K562 (cell line): ENCODE measurements at regions not wholly inside any gene's neighbourhood (a gene's known extent, or its start where the extent isn't known, plus 50 kb on each side); places are given as distances from the start of the nearest gene placed in this dataset.

Source experiments
- ATAC-seq: fragments of 200-7000 bp; cut with Tn5 transposase; 3 replicates; pipeline ENCODE4 v1.9.1; 2020; ENCODE audit warnings: moderate library complexity
- BruUV-seq: library from RNA; stranded (reverse); fragments of 400-500 nt; replicated peaks from 2 replicates; lab custom pipeline; 2021; lab: Mats Ljungman, UMichigan
- CTCF ChIA-PET: fragments of 300-600 bp; formaldehyde crosslinking; extraction: SDS; loops from one replicate; lab custom pipeline; 2021; ENCODE audit warnings: low intra/inter-chr PET ratio; lab: Yijun Ruan, JAX
- POLR2A ChIA-PET: fragments of 300-600, 350-650 bp; sonication (Branson Sonifier 250); formaldehyde crosslinking; extraction: SDS; loops from one replicate; lab custom pipeline; 2021; ENCODE audit warnings: antibody characterized with exemption, inconsistent platforms; lab: Yijun Ruan, JAX
- DNase-seq, 4 experiments: peaks; one replicate each; pipeline versions ENCODE4 v3.0.0 to v3.0.0-alpha.2; 2011 to 2018; ENCODE audit warnings: low spot score in 3 of 4, mixed read lengths in 3 of 4; ENCODE audit errors: extremely low read depth in 1 of 4
- FAIRE-seq: peaks from 2 replicates; lab custom pipeline; 2011; peaks lifted over from hg19 to GRCh38; lab: Jason Lieb, UNC
- H2AFZ ChIP-seq: 2 replicates; pipeline ENCODE4 v1.6.0; 2011; ENCODE audit warnings: low read depth, low read length, control low read depth, inconsistent platforms
- H3K27ac ChIP-seq: fragments of 200-600 bp; 3 replicates; pipeline ENCODE4 v1.8.0; 2011; ENCODE audit warnings: low read depth, mild to moderate bottlenecking, control low read depth, inconsistent platforms, low read length, moderate library complexity, mixed read lengths; ENCODE audit errors: extremely low read depth
- H3K27me3 ChIP-seq, 2 experiments: fragments of 300-600 bp in 1 of 2; 2 replicates in 1 of 2; 3 replicates in 1 of 2; pipeline versions ENCODE4 v1.6.0 to v1.8.0; 2011; ENCODE audit warnings: inconsistent platforms in 2 of 2, low read length in 2 of 2, mild to moderate bottlenecking in 1 of 2, mixed read lengths in 1 of 2, moderate library complexity in 1 of 2; ENCODE audit not compliant: control insufficient read depth in 2 of 2, insufficient read depth in 2 of 2
- H3K36me3 ChIP-seq: fragments of 300-600 bp; 3 replicates; pipeline ENCODE4 v1.8.0; 2011; ENCODE audit warnings: mild to moderate bottlenecking, low read length, inconsistent platforms; ENCODE audit not compliant: control insufficient read depth, insufficient read depth
- H3K4me1 ChIP-seq, 2 experiments: fragments of 200-600 bp in 1 of 2; replicated peaks in 1 of 2; 2 replicates in 1 of 2; 3 replicates in 1 of 2; pipeline versions ENCODE4 v1.5.1 to v1.8.0; 2011; ENCODE audit warnings: inconsistent platforms in 2 of 2, low read length in 2 of 2, mild to moderate bottlenecking in 1 of 2, mixed read lengths in 1 of 2, moderate library complexity in 1 of 2; ENCODE audit not compliant: control insufficient read depth in 2 of 2, insufficient read depth in 2 of 2
- H3K4me2 ChIP-seq: 2 replicates; pipeline ENCODE4 v1.6.1; 2011; ENCODE audit warnings: low read length, control low read depth, inconsistent platforms, mixed read lengths; ENCODE audit not compliant: insufficient read depth
- H3K4me3 ChIP-seq: fragments of 200-600 bp; sonication (generic), shearing (Covaris generic); 2 replicates; pipeline ENCODE4 v1.5.1; 2016; ENCODE audit warnings: control low read depth, inconsistent platforms
- H3K79me2 ChIP-seq: fragments of 200-600 bp; 3 replicates; pipeline ENCODE4 v1.8.0; 2011; ENCODE audit warnings: low read length, inconsistent platforms; ENCODE audit not compliant: control insufficient read depth, insufficient read depth
- H3K9ac ChIP-seq, 2 experiments: 2 replicates each; pipeline versions ENCODE4 v1.6.0 to v1.6.1; 2011; ENCODE audit warnings: low read depth in 2 of 2, low read length in 2 of 2, control low read depth in 1 of 2, inconsistent platforms in 1 of 2, mild to moderate bottlenecking in 1 of 2, mixed read lengths in 1 of 2; ENCODE audit not compliant: insufficient read depth in 1 of 2
- H3K9me1 ChIP-seq: one replicate; pipeline ENCODE4 v1.6.0; 2011; ENCODE audit warnings: inconsistent platforms, mild to moderate bottlenecking, low read length, moderate library complexity; ENCODE audit not compliant: control insufficient read depth, insufficient read depth
- H3K9me3 ChIP-seq: replicated peaks from 2 replicates; pipeline ENCODE4 v1.5.1; 2011; ENCODE audit warnings: low read depth, low read length, inconsistent platforms; ENCODE audit not compliant: control insufficient read depth, insufficient read depth
- H4K20me1 ChIP-seq: replicated peaks from 2 replicates; pipeline ENCODE4 v1.6.1; 2011; ENCODE audit warnings: low read length, inconsistent platforms, mixed read lengths; ENCODE audit not compliant: control insufficient read depth, insufficient read depth
- AFF4 ChIP-seq: sonication (generic); formaldehyde crosslinking; IDR thresholded peaks from 2 replicates; pipeline ENCODE4 v1.8.0; 2023; ENCODE audit warnings: mild to moderate bottlenecking, missing genetic modification reagents
- CBFA2T3 ChIP-seq: fragments of 450-650 bp; IDR thresholded peaks from 2 replicates; pipeline ENCODE4 v1.6.1; 2017
- CREB3 ChIP-seq: fragments of 450-650 bp; conservative IDR thresholded peaks from 2 replicates; pipeline ENCODE4 v1.6.1; 2016; ENCODE audit warnings: missing genetic modification characterization, low read depth, mild to moderate bottlenecking, missing compliant biosample characterization, moderate library complexity
- NFIC ChIP-seq: fragments of 450-650 bp; IDR thresholded peaks from 2 replicates; pipeline ENCODE4 v1.6.1; 2017; ENCODE audit warnings: mild to moderate bottlenecking, inconsistent platforms
- PYGO2 ChIP-seq: fragments of 450-650 bp; IDR thresholded peaks from 2 replicates; pipeline ENCODE4 v1.6.1; 2016; ENCODE audit warnings: mild to moderate bottlenecking, missing genetic modification characterization, moderate library complexity, missing compliant biosample characterization
- TCF7 ChIP-seq: sonication (generic); IDR thresholded peaks from 2 replicates; pipeline ENCODE4 v1.6.1; 2016; ENCODE audit warnings: antibody characterized with exemption, borderline replicate concordance
- ZNF707 ChIP-seq: fragments of 250-450 bp; sonication (Bioruptor Pico); conservative IDR thresholded peaks from 2 replicates; pipeline ENCODE4 v1.8.0; 2022; ENCODE audit warnings: inconsistent platforms, mild to moderate bottlenecking, moderate library complexity
- ZNF785 ChIP-seq: fragments of 250-450 bp; sonication (Bioruptor Pico); IDR thresholded peaks from 2 replicates; pipeline ENCODE4 v1.4.0; 2020; ENCODE audit warnings: mild to moderate bottlenecking
- WGBS: fragments of 100-300 bp; shearing (Covaris generic); methylation state at CpG from one replicate; pipeline ENCODE4 v1.1.6; 2016; ENCODE audit warnings: low coverage, mixed read lengths; ENCODE audit not compliant: insufficient coverage; ENCODE audit errors: missing lambda C conversion rate; 5-methylcytosine and 5-hydroxymethylcytosine counted together
- in situ Hi-C: fragments of 300-500 bp; cut with MboI; formaldehyde crosslinking; loops from 4 replicates; pipeline ENCODE4 v1.15.0; 2018; ENCODE audit warnings: inconsistent platforms, mixed read lengths
- intact Hi-C: fragments of 100-400 bp; cut with micrococcal nuclease; formaldehyde crosslinking; loops from 2 replicates; pipeline ENCODE4 v1.14.2; 2022

GRCh38 chr5:27208051-27208450 is 169.7 kb upstream of the CDH9 start:
- ATAC-seq: no peak
- POLR2A ChIA-PET: no interaction called here
- no peaks in the 10 kb centered on the region for H4K20me1 ChIP-seq
- H3K9me1 ChIP-seq: no peaks in the 10 kb centered on the region
- no peak overlapping the region for H3K9ac ChIP-seq
- no peak overlapping the region for H3K4me2 ChIP-seq
- H3K36me3 ChIP-seq: no peaks in the 10 kb centered on the region
- H3K9me3 ChIP-seq: peaks cover 2% of the 10 kb centered on the region; the same call in 1 of the 2 replicates
- H3K27me3 ChIP-seq: no peaks in the 10 kb centered on the region
- no peaks in the 10 kb centered on the region for H3K4me1 ChIP-seq
- 0% methylated on average over 2 of the region's 2 CpGs for WGBS
- H2AFZ ChIP-seq: no peak overlapping the region
- BruUV-seq: no TSS peak
- intact Hi-C loops (no loop called here), in situ Hi-C loops (no loop called here)
- CTCF ChIA-PET: interaction anchor here (0.6 kb wide), 1 partner anchor 355 kb away, joined by 3 read pairs; no protein-coding TSS in a partner anchor
- no peak for FAIRE-seq
- no peak for DNase-seq
- H3K27ac ChIP-seq: no peak overlapping the region
- TF ChIP-seq NFIC (no peak), AFF4 (CRISPR knock-in tag) (no peak), ZNF785 (CRISPR knock-in tag) (no peak), TCF7 (no peak), CREB3 (no peak), CBFA2T3 (no peak), PYGO2 (tag) (no peak), ZNF707 (CRISPR knock-in tag) (no peak)
- no peak overlapping the region for H3K4me3 ChIP-seq
- H3K79me2 ChIP-seq: no peaks in the 10 kb centered on the region
